CD4-positive, alpha-beta T cell (primary cell): ENCODE measurements at regions not wholly inside any gene's neighbourhood (a gene's known extent, or its start where the extent isn't known, plus 50 kb on each side); places are given as distances from the start of the nearest gene placed in this dataset.

Experiments used
- ATAC-seq: fragments of 200-7000 bp; cut with Tn5 transposase; one replicate; pipeline ENCODE4 v1.10.0; 2022; ENCODE audit warnings: mild to moderate bottlenecking; ENCODE audit not compliant: poor library complexity
- CTCF ChIA-PET: fragments of 350-600 bp; sonication (Branson Sonifier 250); formaldehyde crosslinking; loops from one replicate; lab custom pipeline; 2021; ENCODE audit warnings: antibody characterized with exemption, inconsistent platforms; lab: Charles Lee
- POLR2A ChIA-PET: fragments of 350-600 bp; sonication (Branson Sonifier 250); formaldehyde crosslinking; loops from one replicate; lab custom pipeline; 2021; ENCODE audit warnings: antibody characterized with exemption, inconsistent platforms; lab: Charles Lee
- DNase-seq, 14 experiments: peaks; one replicate each; pipeline ENCODE4 v3.0.0-alpha.2; 2013 to 2020; ENCODE audit warnings: mixed read lengths in 2 of 14
- H3K27ac ChIP-seq, 2 donors: one replicate each; pipeline versions ENCODE4 v1.5.1 to v1.7.0; 2013; ENCODE audit warnings: low read length in 2 of 2, low read depth in 1 of 2, mild to moderate bottlenecking in 1 of 2
- H3K27me3 ChIP-seq, 2 experiments: 1 replicate in 1 of 2; 2 replicates in 1 of 2; pipeline versions ENCODE4 v1.6.1 to v1.7.0; 2013; ENCODE audit warnings: low read length in 2 of 2, control low read depth in 1 of 2, mild to moderate bottlenecking in 1 of 2, moderate library complexity in 1 of 2; ENCODE audit not compliant: insufficient read depth in 2 of 2, control insufficient read depth in 1 of 2
- H3K36me3 ChIP-seq: one replicate; pipeline ENCODE4 v1.6.1; 2013; ENCODE audit warnings: low read length, control low read depth; ENCODE audit not compliant: insufficient read depth
- H3K4me1 ChIP-seq: one replicate; pipeline ENCODE4 v1.6.1; 2013; ENCODE audit warnings: low read length, control low read depth; ENCODE audit not compliant: insufficient read depth
- H3K4me3 ChIP-seq: one replicate; pipeline ENCODE4 v1.5.1; 2013; ENCODE audit warnings: mild to moderate bottlenecking, low read length, moderate library complexity
- H3K9me3 ChIP-seq, 2 experiments: 1 replicate in 1 of 2; 2 replicates in 1 of 2; pipeline versions ENCODE4 v1.6.1 to v1.7.0; 2013; ENCODE audit warnings: low read length in 2 of 2, mild to moderate bottlenecking in 2 of 2, control low read depth in 1 of 2, moderate library complexity in 1 of 2; ENCODE audit not compliant: control insufficient read depth in 1 of 2, insufficient read depth in 1 of 2
- H3K27ac Mint-ChIP-seq: one replicate; pipeline ENCODE4 v1.8.0; 2020; ENCODE audit warnings: mixed read lengths
- H3K27me3 Mint-ChIP-seq: one replicate; pipeline ENCODE4 v1.8.0; 2021; ENCODE audit warnings: mixed read lengths
- H3K36me3 Mint-ChIP-seq: one replicate; pipeline ENCODE4 v1.8.0; 2021; ENCODE audit warnings: low read depth, mixed read lengths
- H3K4me1 Mint-ChIP-seq: one replicate; pipeline ENCODE4 v1.8.0; 2021; ENCODE audit warnings: low read depth, mixed read lengths
- H3K4me3 Mint-ChIP-seq: one replicate; pipeline ENCODE4 v1.8.0; 2020; ENCODE audit warnings: mild to moderate bottlenecking, mixed read lengths
- H3K9me3 Mint-ChIP-seq: one replicate; pipeline ENCODE4 v1.8.0; 2020; ENCODE audit warnings: mixed read lengths
- intact Hi-C, 2 experiments: fragments of 100-400 bp; cut with DNase I in 1 of 2; cut with micrococcal nuclease in 1 of 2; formaldehyde crosslinking; loops; one replicate each; pipeline versions ENCODE4 v1.15.1 to v1.9.0; 2023 to 2025; cut with DNase I, micrococcal nuclease
- TF ChIP-seq, protein P1 (sequence below): fragments of 200-600 bp; IDR thresholded peaks from one replicate; pipeline ENCODE4 v1.8.0; 2022; ENCODE audit warnings: antibody characterized with exemption, mild to moderate bottlenecking

DNA sequence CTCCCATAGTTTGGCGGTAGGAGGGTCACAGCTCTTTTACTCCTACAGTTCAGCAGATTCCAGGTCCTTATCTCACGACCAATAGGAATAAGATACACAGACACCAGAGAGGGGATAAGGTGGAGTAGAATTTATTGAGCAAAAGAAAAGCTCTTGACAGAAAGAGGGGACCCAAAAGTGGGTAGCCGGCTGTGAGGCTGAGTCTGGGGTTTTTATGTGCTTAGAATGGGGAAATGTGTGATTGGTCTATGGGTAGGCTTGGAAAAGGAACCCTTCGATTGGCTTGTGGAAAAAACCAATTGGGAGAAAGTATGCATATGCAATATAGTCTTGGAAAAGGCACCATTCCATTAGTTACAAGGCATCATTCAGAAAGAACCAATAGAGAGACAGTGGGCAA lies 1356.9 kb upstream of the SPRY2 start:
- Histone ChIP-seq H3K27me3 (no peaks in the 10 kb centered on the region), H3K9me3 (peaks cover 0 to 5% of the 10 kb centered on the region in 2 experiments), H3K27ac (no peak overlapping the region), H3K36me3 (no peaks in the 10 kb centered on the region), H3K4me1 (no peaks in the 10 kb centered on the region), H3K4me3 (no peak overlapping the region)
- DNase-seq: no peak
- Mint-ChIP-seq H3K36me3 (no peaks in the 10 kb centered on the region), H3K9me3 (peaks cover 14% of the 10 kb centered on the region), H3K4me1 (no peaks in the 10 kb centered on the region), H3K4me3 (no peak overlapping the region), H3K27ac (no peak overlapping the region), H3K27me3 (no peaks in the 10 kb centered on the region)
- intact Hi-C loops: no loop called here
- ATAC-seq: no peak
- TF ChIP-seq, protein P1, sequence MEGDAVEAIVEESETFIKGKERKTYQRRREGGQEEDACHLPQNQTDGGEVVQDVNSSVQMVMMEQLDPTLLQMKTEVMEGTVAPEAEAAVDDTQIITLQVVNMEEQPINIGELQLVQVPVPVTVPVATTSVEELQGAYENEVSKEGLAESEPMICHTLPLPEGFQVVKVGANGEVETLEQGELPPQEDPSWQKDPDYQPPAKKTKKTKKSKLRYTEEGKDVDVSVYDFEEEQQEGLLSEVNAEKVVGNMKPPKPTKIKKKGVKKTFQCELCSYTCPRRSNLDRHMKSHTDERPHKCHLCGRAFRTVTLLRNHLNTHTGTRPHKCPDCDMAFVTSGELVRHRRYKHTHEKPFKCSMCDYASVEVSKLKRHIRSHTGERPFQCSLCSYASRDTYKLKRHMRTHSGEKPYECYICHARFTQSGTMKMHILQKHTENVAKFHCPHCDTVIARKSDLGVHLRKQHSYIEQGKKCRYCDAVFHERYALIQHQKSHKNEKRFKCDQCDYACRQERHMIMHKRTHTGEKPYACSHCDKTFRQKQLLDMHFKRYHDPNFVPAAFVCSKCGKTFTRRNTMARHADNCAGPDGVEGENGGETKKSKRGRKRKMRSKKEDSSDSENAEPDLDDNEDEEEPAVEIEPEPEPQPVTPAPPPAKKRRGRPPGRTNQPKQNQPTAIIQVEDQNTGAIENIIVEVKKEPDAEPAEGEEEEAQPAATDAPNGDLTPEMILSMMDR: no peak
- POLR2A ChIA-PET: no interaction called here
- CTCF ChIA-PET: no interaction called here

- no peaks in the 10 kb centered on the region for H3K4me1 Mint-ChIP-seq
- H3K36me3 Mint-ChIP-seq: no peaks in the 10 kb centered on the region
- ChIA-PET CTCF (no interaction called here), POLR2A (no interaction called here)
- peaks cover 12% of the 10 kb centered on the region for H3K9me3 Mint-ChIP-seq
- ATAC-seq (no peak), DNase-seq (no peak)
- Histone ChIP-seq H3K27me3 (no peaks in the 10 kb centered on the region), H3K36me3 (no peaks in the 10 kb centered on the region), H3K9me3 (peaks cover 0 to 4% of the 10 kb centered on the region in 2 experiments), H3K4me1 (no peaks in the 10 kb centered on the region), H3K27ac (no peak overlapping the region), H3K4me3 (no peak overlapping the region)
- no peak overlapping the region for H3K27ac Mint-ChIP-seq
- no peaks in the 10 kb centered on the region for H3K27me3 Mint-ChIP-seq
- intact Hi-C loops: no loop called here
- TF ChIP-seq, protein P1: no peak
- H3K4me3 Mint-ChIP-seq: no peak overlapping the region
Measured at GRCh38 chr13:81686877-81687276, 1346.0 kb upstream of the SPRY2 start.

- Mint-ChIP-seq H3K27ac (no peak overlapping the region), H3K27me3 (no peaks in the 10 kb centered on the region), H3K36me3 (no peaks in the 10 kb centered on the region), H3K4me3 (no peak overlapping the region), H3K9me3 (peaks cover 15% of the 10 kb centered on the region), H3K4me1 (no peaks in the 10 kb centered on the region)
- CTCF ChIA-PET: no interaction called here
- Histone ChIP-seq H3K27me3 (no peaks in the 10 kb centered on the region), H3K9me3 (no peaks in the 10 kb centered on the region), H3K27ac (no peak overlapping the region), H3K4me3 (no peak overlapping the region), H3K4me1 (no peaks in the 10 kb centered on the region), H3K36me3 (no peaks in the 10 kb centered on the region)
- no peak for ATAC-seq
- TF ChIP-seq, protein P1: no peak
- intact Hi-C loops: no loop called here
- POLR2A ChIA-PET: no interaction called here
- no peak for DNase-seq
Measured at GRCh38 chr13:81683521-81683920, 1342.6 kb upstream of the SPRY2 start.
